Stomach (tissue), 4 donors: ENCODE measurements at regions not wholly inside any gene's neighbourhood (a gene's known extent, or its start where the extent isn't known, plus 50 kb on each side); places are given as distances from the start of the nearest gene placed in this dataset.

ENCODE experiments used
- CTCF ChIP-seq, 7 experiments: fragments of 450-650 bp in 4 of 7; fragments of 200-600 bp in 3 of 7; sonication (generic) in 3 of 7; IDR thresholded peaks; one replicate each; pipeline ENCODE4 v1.5.1; 2016 to 2019; ENCODE audit warnings: antibody characterized with exemption in 7 of 7, control low read depth in 2 of 7, mild to moderate bottlenecking in 1 of 7
- EP300 ChIP-seq: sonication (generic); formaldehyde crosslinking; IDR thresholded peaks from one replicate; pipeline ENCODE4 v1.6.1; 2017; ENCODE audit warnings: antibody characterized with exemption
- POLR2A ChIP-seq, 4 donors: fragments of 450-650 bp; IDR thresholded peaks; one replicate each; pipeline ENCODE4 v1.6.1; 2016; ENCODE audit warnings: antibody characterized with exemption in 4 of 4, control low read depth in 2 of 4, mild to moderate bottlenecking in 1 of 4, moderate library complexity in 1 of 4

- TF ChIP-seq POLR2A (IDR thresholded peaks at IDR 0.05), result no peak
- no peak for TF ChIP-seq CTCF (IDR thresholded peaks at IDR 0.05)
- TF ChIP-seq EP300, result no peak
Observed at GRCh38 chr6:139932671-139933070, 558.2 kb upstream of the CITED2 start.
